AG04449 (cell line): ENCODE measurements at regions not wholly inside any gene's neighbourhood (a gene's known extent, or its start where the extent isn't known, plus 50 kb on each side); places are given as distances from the start of the nearest gene placed in this dataset.

Source experiments
- CTCF ChIA-PET: fragments of 350-600 bp; formaldehyde crosslinking; extraction: SDS; loops from one replicate; lab custom pipeline; 2021; ENCODE audit warnings: antibody characterized with exemption; lab: Yijun Ruan, JAX
- POLR2A ChIA-PET: fragments of 400-600, 350-600 bp; formaldehyde crosslinking; extraction: SDS; loops from one replicate; lab custom pipeline; 2020; ENCODE audit warnings: antibody characterized with exemption, inconsistent platforms; lab: Yijun Ruan, JAX
- DNase-seq: peaks from one replicate; pipeline ENCODE4 v3.0.0-alpha.2; 2010; ENCODE audit warnings: low read depth, low spot score
- H3K4me3 ChIP-seq: 2 replicates; pipeline ENCODE4 v1.5.1; 2011; ENCODE audit warnings: low read depth, mild to moderate bottlenecking, control low read depth, low read length
- CTCF ChIP-seq: IDR thresholded peaks from one replicate; pipeline ENCODE4 v1.5.1; 2011; ENCODE audit warnings: mild to moderate bottlenecking, moderate library complexity, low read length, control low read depth, inconsistent platforms; ENCODE audit not compliant: insufficient read depth; ENCODE audit errors: missing control alignments

GRCh38 chr4:24091639-24092233, 201.9 kb upstream of the PPARGC1A start:
- POLR2A ChIA-PET, result no interaction called here
- no peak overlapping the region for H3K4me3 ChIP-seq
- no peak for TF ChIP-seq CTCF
- DNase-seq, result no peak
- CTCF ChIA-PET, result interaction anchor here (1.0 kb wide), 1 partner anchor 12 kb away, joined by 4 read pairs; no protein-coding TSS in a partner anchor

- CTCF ChIA-PET, result no interaction called here
Observed at GRCh38 chr4:24089851-24090534, 200.1 kb upstream of the PPARGC1A start.

GRCh38 chr4:24080871-24081270, 191.0 kb upstream of the PPARGC1A start:
- DNase-seq, result no peak
- CTCF ChIA-PET, result no interaction called here
- TF ChIP-seq CTCF, result no peak
- POLR2A ChIA-PET, result no interaction called here
- no peak overlapping the region for H3K4me3 ChIP-seq

More at GRCh38 chr4:24089851-24090534, 200.1 kb upstream of the PPARGC1A start:
- TF ChIP-seq CTCF, result peak; percentile 1
- H3K4me3 ChIP-seq, result peak overlapping the region; percentile 37
- no peak for DNase-seq
- POLR2A ChIA-PET, result interaction anchor here (0.8 kb wide), 1 partner anchor 14 kb away, joined by 3 read pairs; no protein-coding TSS in a partner anchor

- TF ChIP-seq CTCF, result no peak
- ChIA-PET POLR2A (no interaction called here), CTCF (no interaction called here)
- H3K4me3 ChIP-seq, result no peak overlapping the region
- DNase-seq, result no peak
Observed at GRCh38 chr4:24078347-24078962, 188.6 kb upstream of the PPARGC1A start.

DNA sequence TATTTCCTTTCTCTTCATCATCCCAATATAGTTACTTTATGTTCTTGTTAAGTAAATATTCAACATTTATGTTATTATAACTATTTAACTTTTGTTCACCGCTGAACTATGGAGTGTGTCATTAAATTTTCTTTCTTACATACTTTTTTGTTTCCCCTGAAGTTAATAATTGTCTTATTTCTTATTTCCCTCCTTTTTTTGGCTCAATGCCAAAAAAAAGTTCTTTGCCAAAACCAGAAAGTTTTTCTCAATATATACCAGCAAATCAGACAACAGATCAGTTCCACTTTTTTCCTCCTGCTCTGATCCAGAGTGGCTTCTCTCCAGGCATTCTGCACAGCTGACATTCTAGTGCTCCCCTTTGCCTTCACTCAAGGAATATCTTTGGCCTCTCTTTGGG, 187.0 kb upstream of the PPARGC1A start:
- H3K4me3 ChIP-seq, result no peak overlapping the region
- no peak for DNase-seq
- TF ChIP-seq CTCF, result no peak
- CTCF ChIA-PET, result no interaction called here
- POLR2A ChIA-PET, result no interaction called here

DNA sequence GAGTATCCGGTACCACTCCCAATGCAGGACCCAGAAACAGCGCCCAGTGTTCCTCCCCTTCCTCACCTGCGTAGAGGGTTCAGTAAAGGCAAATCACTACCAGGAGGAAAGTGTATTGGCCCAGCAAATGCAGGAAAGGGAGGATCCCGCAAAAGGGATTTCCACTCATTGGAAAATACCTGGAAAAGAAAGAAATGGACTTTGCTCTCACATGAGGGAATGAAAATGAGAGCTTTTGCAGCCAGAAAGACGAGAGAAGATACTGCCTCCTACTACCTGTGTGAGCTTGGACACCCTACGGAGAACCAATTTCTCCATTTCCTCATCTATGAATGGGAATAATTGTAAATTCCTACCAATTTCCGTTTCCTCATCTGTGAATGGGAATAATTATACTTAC, 184.1 kb upstream of the PPARGC1A start:
- no peak overlapping the region for H3K4me3 ChIP-seq
- no peak for DNase-seq
- POLR2A ChIA-PET, result no interaction called here
- TF ChIP-seq CTCF, result no peak
- CTCF ChIA-PET, result no interaction called here
